ENCODE measurements at regions not wholly inside any gene's neighbourhood (a gene's known extent, or its start where the extent isn't known, plus 50 kb on each side); places are given as distances from the start of the nearest gene placed in this dataset.
"Not testable (repeated sequence)": the region's sequence is repeated elsewhere in the genome, so short reads cannot be mapped to it uniquely, and the experiment has no call there.

GRCh38 chr14:83147006-83147405, 1613.4 kb upstream of the SEL1L start:
- no peak for DNase-seq

GRCh38 chr14:83151571-83151970, 1617.9 kb upstream of the SEL1L start:
- no peak for DNase-seq

GRCh38 chr14:83153081-83153480, 1619.4 kb upstream of the SEL1L start:
- DNase-seq = no peak

- no peak for DNase-seq
Observed at GRCh38 chr14:83162361-83162929, 1628.8 kb upstream of the SEL1L start.

GRCh38 chr14:83163016-83163415, 1629.4 kb upstream of the SEL1L start:
- DNase-seq = no peak

- no peak for DNase-seq
Observed at GRCh38 chr14:83164016-83164415, 1630.4 kb upstream of the SEL1L start.

GRCh38 chr14:83164591-83164990, 1630.9 kb upstream of the SEL1L start:
- no peak for DNase-seq

GRCh38 chr14:83170165-83170564, 1636.5 kb upstream of the SEL1L start:
- no peak for DNase-seq

GRCh38 chr14:83171761-83172160, 1638.1 kb upstream of the SEL1L start:
- no peak for DNase-seq

GRCh38 chr14:83172363-83172762, 1638.7 kb upstream of the SEL1L start:
- no peak for DNase-seq

GRCh38 chr14:83173687-83174086, 1640.0 kb upstream of the SEL1L start:
- DNase-seq = no peak

- DNase-seq = no peak
Observed at GRCh38 chr14:83184531-83184930, 1650.9 kb upstream of the SEL1L start.

- DNase-seq = not testable (repeated sequence)
Observed at GRCh38 chr14:83188311-83188710, 1654.7 kb upstream of the SEL1L start.

GRCh38 chr14:83196236-83196635, 1662.6 kb upstream of the SEL1L start:
- DNase-seq = no peak

GRCh38 chr14:83197271-83197670, 1663.6 kb upstream of the SEL1L start:
- DNase-seq = no peak

- no peak for DNase-seq
Observed at GRCh38 chr14:83207550-83207949, 1673.9 kb upstream of the SEL1L start.

GRCh38 chr14:83208341-83208740, 1674.7 kb upstream of the SEL1L start:
- DNase-seq = no peak

GRCh38 chr14:83217492-83217891, 1683.8 kb upstream of the SEL1L start:
- no peak for DNase-seq

GRCh38 chr14:83247924-83248639, 1714.4 kb upstream of the SEL1L start:
- DNase-seq = no peak

GRCh38 chr14:83251402-83251801, 1717.7 kb upstream of the SEL1L start:
- no peak for DNase-seq

GRCh38 chr14:83253870-83254269, 1720.2 kb upstream of the SEL1L start:
- no peak for DNase-seq

GRCh38 chr14:83255015-83255726, 1721.5 kb upstream of the SEL1L start:
- DNase-seq = no peak

GRCh38 chr14:83255727-83256090, 1722.1 kb upstream of the SEL1L start:
- no peak for DNase-seq
